Limb (tissue), 2 donors: ENCODE measurements at regions not wholly inside any gene's neighbourhood (a gene's known extent, or its start where the extent isn't known, plus 50 kb on each side); places are given as distances from the start of the nearest gene placed in this dataset.
"Not testable (repeated sequence)": the region's sequence is repeated elsewhere in the genome, so short reads cannot be mapped to it uniquely, and the experiment has no call there.

ENCODE experiments used
- DNase-seq, 2 donors: peaks; one replicate each; pipeline ENCODE4 v3.0.0-alpha.2; 2016; ENCODE audit errors: extremely low spot score in 2 of 2

- DNase-seq = no peak
Observed at GRCh38 chr13:32828711-32829110, 187.5 kb upstream of the KL start.

GRCh38 chr13:32829269-32829668 is 187.0 kb upstream of the KL start:
- DNase-seq = no peak

- no peak for DNase-seq
Observed at GRCh38 chr13:32829676-32830335, 186.4 kb upstream of the KL start.

GRCh38 chr13:32830336-32831031 is 185.7 kb upstream of the KL start:
- DNase-seq = no peak

GRCh38 chr13:32837307-32837972 is 178.8 kb upstream of the KL start:
- DNase-seq = no peak

GRCh38 chr13:32837973-32838927 is 178.0 kb upstream of the KL start:
- DNase-seq = no peak

GRCh38 chr13:32838945-32839344 is 177.3 kb upstream of the KL start:
- DNase-seq = peak in 1 of 2 donors; percentile 60

- no peak for DNase-seq
Observed at GRCh38 chr13:32840113-32840512, 176.1 kb upstream of the KL start.

- DNase-seq = peak in 1 of 2 donors; percentile 56
Observed at GRCh38 chr13:32840989-32841713, 175.1 kb upstream of the KL start.

GRCh38 chr13:32845952-32846950 is 170.0 kb upstream of the KL start:
- DNase-seq = no peak

GRCh38 chr13:32847976-32848375 is 168.2 kb upstream of the KL start:
- not testable (repeated sequence) for DNase-seq

- DNase-seq = no peak
Observed at GRCh38 chr13:32849369-32849768, 166.9 kb upstream of the KL start.

- DNase-seq = peak in 1 of 2 donors; percentile 57
Observed at GRCh38 chr13:32850316-32851052, 165.7 kb upstream of the KL start.

- DNase-seq = no peak
Observed at GRCh38 chr13:32851083-32852069, 164.8 kb upstream of the KL start.

GRCh38 chr13:32852526-32852925 is 163.7 kb upstream of the KL start:
- DNase-seq = no peak

- DNase-seq = no peak
Observed at GRCh38 chr13:32857077-32857476, 159.1 kb upstream of the KL start.

- no peak for DNase-seq
Observed at GRCh38 chr13:32857689-32858088, 158.5 kb upstream of the KL start.
